ENCODE measurements at regions not wholly inside any gene's neighbourhood (a gene's known extent, or its start where the extent isn't known, plus 50 kb on each side); places are given as distances from the start of the nearest gene placed in this dataset.

- TF ChIP-seq CTCF (IDR thresholded peaks at IDR 0.05) = no peak
- TF ChIP-seq POLR2A (IDR thresholded peaks at IDR 0.05) = no peak
Measured at GRCh38 chr5:128630121-128630520, 92.1 kb upstream of the FBN2 start.
